HG02759 (cell line): ENCODE measurements at regions not wholly inside any gene's neighbourhood (a gene's known extent, or its start where the extent isn't known, plus 50 kb on each side); places are given as distances from the start of the nearest gene placed in this dataset.

ENCODE experiments used
- ATAC-seq: cut with Tn5 transposase; IDR thresholded peaks from one replicate; pipeline ENCODE4 v1.9.1; 2021; ENCODE audit warnings: mild to moderate bottlenecking, moderate library complexity; ENCODE audit not compliant: unreplicated experiment

DNA sequence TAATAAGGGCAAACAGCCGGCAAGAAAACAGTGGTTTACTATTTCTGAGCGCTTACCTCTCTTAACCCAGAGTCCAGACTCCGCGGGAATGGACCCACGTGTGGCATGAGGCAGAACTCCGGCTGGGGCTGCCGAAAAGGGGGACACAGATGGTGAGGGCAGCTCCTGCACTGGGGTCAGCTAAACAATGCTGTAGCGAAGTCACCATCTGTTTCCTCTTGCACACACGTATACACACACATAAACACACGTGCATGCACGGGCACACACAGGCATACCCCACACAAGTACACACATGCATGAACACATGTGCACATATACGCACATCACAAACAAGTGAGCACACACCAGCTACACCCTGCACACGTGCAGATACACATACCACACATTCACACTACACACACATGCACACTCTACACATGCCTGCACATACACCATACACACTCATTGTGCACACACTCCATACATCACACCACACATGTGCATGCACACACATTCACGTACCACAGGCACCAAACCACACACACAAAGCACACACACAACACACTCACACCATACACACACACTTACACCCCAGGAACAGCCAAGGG is 105.9 kb upstream of the ID2 start:
- no peak for ATAC-seq

DNA sequence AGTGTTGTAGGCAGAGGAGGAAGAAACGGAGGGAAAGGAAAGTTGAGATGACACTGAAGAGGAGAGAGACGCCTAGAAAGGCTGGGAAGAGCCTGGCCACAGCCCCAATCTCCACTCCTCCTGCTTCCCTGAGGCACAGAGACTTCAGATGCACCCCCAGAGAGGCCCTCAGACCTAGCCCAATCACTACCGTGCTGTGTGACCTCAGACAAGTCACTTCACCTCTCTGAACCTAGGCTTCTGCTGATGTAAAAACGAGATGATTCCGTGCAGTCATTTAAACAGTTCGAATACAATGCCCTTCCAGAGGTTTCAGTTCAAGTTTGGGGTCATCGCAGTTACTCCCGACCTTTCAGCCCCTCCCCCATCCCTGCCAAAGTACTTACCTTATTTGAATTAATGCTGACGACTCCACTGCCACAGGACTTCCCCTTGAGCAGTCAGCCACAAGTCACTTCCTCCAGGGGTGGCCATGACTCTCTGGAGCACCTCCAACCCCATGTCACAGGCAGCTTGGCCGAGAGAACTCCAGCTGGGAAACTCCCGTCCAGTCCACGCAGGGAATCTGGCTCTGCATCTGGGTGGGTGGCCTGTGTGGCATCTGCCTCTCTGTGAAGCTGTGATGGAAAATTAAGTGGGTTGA is 105.2 kb upstream of the ID2 start:
- ATAC-seq: peak; percentile 43

DNA sequence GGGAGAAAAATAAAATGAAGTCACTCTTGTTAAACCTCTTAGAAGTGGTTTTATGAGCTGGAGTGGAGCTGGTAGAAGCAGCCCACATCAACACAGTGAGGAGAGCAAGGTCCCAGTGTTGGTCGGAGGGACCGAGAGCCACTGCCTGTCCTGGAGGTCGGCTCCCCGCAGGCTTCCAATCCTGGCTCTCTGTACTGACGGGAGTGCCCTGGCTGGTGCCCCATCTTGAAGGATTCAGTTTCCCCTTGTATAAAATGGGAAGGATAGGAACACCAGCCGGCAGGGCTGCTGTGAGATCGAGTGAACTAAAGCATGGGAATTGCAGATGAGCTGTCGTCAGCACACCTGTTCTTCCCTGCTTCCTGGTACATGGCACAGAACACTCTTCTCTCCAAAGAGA is 104.3 kb upstream of the ID2 start:
- ATAC-seq: no peak

DNA sequence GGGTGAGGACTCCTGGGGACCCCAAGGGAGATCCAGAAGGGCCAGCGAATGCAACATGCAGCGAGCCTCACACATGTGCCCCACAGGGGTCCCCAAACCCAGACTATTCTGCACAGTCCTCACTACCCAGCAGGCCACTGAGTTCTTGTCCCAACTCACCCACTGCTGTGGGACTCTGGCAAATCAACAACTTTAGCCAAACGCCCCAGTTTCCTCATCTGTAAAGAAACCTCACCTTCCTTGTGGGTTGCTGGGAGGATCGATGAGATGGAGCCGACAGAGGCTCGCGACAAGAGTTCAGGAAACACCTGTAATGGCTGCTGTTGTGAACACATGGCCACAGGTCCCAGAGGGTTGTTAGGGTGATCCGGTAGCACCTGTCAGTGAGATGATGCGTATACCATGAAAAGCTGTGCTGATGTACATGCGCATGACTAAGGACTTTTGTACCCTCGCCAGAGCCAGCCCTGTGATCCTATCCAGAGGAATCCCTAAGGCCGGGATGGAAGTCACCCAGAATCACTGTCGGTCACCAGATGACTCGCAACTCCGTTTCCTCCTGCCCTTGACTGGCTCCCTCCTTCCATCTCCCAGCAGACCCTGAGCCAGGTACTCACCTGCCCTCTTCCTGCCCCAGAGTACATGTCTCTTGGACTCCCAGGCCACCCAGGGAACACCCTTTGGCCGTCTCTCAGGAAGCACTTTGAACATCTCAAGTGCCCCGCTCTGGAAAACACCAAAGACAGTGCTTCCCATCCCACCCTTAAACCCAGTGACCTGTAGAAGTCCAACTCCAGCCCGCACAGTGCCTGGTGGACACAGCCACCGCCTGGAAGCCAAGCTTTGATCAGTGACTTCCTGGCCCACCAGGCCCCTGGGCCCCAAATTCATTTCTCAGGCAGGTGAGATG is 103.3 kb upstream of the ID2 start:
- no peak for ATAC-seq

DNA sequence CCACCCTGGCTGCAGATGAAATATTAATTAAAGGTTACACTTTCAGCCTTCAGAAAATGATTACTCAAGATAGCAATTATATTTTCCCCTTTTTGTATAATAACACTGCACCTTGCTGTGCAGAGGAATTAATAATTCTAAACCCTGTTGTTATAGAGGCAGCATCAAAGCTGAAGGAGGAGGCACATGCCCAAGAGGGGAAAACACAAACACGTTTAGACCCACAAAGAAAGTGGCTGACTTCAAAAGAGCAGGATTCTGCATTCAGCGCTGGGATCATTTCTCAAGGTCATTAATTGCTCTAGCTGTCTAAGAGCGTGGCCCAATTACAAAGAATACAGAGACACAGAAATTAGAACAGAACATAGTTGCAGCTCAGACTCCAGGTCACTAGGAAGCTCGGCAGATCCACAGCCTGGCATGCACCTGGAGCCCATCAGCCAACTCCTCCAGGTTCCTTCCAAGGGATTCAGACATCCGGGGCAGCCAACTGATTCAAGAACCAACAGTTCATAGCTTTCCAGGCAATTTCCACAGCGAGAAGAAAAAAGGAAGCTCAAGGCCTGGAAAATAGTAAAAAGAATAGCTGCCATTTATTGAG is 102.3 kb upstream of the ID2 start:
- ATAC-seq: no peak

DNA sequence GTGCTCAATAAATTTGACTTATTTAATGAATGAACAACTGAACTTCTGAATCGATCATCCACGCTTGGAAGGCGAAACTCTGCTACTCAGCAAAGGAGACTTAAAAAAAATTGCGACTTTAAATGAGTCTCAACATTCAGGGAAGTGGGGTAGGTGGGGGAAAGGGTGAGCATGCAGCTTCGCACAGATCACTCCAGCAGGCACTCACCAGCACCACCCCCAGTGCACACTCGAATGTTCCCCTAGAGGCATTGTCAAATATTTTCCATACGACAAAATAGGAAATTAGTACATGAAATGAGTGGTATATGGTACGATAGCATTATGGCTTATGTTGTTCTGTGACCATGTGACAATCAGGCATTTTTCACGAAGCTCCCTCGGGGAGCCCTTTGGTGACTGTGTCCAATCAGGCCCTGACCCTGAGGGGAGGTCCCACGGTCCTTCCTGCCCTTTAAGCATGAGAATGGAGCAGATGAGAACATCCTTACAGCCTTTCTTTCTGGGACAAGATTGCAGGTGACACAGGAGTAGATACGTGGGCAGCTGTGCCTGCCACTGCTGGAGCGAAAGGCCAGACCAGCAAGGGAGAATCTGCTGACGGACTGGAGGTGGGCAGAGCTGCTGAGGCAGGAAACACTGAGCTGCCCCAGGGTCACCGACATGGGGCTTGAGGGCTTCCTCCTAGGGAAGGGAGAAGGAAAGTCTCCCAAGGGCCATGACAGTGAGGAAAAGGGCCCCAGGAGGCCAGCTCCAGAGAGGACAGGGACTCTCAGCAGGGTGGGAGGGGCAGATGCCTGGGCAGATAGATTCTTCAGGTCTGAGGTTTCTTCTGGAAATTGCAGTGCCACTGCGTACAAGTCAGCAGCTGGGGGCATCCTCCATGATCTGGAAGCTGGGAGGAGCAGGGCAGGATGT is 101.3 kb upstream of the ID2 start:
- no peak for ATAC-seq

DNA sequence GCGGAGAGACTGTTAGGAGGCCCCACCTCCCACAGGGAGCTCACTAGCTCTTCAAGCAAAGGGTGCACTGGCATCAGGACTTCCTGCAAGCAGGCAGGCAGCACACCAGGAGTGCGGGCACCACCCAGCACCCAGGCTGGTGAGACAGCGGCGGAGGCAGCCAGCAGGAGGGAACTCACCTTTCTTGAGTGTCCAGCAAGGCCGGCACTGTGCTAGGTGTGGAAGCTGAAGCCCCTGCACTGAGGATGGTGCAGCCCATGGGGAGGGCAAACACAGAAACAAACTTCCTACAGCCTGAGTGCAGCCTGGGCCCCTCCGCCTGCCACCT is 100.7 kb upstream of the ID2 start:
- no peak for ATAC-seq

DNA sequence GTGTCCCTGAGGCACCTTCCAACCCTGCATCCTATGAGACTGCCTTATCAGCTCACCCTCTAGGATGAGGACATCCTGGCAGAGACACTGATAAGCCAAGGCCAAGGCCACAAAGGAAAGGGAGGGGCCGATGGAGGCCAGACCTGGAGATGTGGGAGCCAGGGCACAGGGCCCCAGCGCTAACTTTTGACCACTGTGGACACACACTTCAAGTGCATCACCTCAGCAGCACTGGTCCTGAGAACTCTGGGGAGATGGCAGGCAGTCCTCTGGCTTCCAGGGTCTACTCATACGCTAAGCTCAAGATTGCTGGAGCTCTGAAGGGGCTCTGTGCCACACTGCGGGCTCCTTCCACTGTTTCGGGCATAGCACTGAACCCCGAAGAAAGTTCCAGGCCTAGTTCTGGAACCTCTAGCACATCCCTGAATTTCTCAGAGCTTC is 100.2 kb upstream of the ID2 start:
- ATAC-seq: no peak

DNA sequence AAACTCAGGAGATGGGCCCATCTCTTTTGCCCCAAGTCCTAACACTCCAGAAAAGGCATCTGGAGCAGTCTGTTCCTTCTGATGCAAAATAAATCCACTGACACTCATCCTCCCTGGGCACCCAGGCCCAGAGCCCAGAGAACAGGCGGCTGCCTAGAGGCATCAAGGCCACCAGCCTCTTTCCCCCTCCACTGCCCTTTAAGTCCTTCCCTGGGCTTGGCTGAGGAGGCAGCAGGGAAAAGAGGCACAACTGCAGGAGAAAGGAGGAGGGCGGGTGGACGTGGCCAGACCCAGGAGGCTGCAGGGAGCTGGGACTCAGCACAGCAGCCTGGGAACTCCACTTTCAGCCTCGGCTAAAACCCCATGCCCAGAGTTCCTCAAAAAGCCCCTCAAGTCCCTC is 99.7 kb upstream of the ID2 start:
- ATAC-seq: no peak

DNA sequence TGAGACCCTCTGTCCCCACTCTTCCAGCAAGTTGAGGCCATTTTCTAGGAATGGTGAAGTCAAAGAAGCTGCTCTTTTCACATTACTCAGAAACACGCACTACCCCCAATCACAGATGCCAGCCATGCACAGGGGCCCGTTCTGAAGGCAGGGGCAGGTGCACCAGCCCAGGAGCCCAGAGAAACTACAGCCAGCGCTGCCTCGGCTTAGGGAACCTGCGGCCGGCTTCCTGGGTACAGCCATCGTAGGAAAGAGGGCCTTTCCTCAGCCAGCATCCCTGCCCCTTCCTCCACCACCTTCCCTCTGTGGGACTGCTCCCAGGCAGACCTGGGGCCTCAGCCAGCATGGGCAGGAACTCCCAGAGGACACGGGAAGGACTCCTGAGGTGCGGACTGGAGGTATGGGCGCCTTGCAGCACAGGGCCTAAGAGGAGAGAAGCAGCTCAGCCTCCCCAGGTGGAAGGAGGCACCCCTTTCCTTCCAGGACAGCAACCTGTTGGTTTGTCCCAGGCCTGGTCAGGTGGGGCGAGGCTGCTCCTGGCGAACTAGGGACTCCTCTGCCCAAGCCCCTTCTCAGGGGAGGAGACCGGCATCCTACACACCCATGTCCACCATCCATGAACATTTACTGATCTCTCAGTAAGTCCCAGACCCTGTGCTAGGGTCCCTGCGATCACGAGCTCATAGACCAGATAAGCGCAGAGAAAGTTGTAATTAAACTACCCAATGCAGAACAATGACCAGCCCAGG is 99.0 kb upstream of the ID2 start:
- ATAC-seq: no peak

DNA sequence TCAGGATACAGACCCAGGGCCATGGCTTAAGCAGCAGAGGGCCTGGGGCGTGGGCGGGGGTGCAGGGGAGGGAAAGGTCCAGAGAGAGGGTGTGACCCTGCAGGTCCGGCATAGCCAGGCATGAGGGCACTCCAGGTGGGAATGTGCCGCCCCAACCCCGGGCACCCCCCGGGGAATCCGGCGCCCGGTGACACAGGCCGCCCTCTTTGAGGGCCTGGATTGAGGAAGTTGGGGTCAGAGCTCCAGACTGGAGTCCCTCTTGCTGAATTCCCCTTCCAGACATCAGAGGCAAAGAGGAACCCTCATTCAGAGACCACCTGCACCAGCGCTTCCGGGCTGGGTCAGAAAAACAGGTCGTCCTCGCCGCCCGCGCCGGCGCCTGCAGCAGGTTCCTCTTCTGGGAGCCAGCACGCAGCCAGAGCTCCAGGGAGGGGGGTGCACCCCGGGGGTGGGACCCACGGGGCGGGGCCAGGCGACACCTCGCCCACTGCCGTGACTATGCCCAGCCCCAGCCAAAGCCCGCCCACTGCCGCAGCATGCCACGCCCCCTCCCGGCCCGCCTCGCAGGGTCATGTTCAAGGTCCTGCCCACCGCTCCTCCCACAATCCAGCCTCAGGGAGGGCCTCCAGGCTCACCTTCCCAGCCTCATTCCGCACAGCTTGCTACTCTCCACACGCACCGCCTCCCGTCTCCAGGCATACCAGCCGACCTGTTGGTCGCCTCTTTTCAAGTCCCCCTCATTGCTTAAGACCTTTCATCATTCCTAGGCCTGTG is 98.3 kb upstream of the ID2 start:
- peak; percentile 86 for ATAC-seq

DNA sequence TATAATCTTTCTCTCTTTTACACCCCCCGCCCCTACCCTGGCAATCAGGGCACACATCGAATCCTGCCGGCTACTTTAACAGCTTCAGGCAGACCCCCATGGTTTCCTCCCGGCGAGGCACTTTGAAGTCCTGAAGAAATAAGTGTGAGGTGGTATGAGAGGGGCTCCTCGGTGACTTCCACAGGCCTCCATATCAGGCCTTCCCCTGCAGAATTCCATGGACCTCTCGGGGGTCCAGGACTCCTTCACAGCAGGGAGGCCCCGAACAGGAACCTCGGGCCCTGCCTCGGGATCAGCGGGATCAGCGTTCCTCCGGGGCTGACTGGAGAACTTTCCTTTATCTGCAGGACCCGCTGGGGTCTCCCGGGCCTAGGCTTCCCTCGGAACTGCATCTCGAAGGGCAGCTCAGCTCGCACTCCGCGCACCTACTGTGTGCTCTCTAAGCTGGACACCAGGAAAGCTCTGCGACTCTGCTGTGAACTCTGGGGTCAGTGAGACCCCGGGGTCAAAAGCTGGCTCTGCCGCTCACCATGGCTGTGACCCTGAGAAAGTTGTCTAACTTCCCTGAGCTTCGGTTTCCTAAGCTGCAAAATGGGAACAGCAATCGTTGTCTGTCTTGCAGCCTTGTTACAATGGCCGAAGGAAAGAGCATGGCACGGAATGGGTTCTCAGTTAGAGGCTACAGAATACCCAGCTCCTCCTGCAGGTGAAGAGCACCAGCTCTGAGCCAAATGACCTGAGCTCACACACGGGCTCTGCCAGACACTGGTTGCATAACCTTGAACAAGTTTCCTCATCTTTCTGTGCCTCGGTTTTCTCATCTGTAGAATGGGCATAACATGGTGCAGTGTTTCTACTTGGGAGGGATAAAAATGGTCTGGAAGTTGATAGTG is 97.4 kb upstream of the ID2 start:
- no peak for ATAC-seq

DNA sequence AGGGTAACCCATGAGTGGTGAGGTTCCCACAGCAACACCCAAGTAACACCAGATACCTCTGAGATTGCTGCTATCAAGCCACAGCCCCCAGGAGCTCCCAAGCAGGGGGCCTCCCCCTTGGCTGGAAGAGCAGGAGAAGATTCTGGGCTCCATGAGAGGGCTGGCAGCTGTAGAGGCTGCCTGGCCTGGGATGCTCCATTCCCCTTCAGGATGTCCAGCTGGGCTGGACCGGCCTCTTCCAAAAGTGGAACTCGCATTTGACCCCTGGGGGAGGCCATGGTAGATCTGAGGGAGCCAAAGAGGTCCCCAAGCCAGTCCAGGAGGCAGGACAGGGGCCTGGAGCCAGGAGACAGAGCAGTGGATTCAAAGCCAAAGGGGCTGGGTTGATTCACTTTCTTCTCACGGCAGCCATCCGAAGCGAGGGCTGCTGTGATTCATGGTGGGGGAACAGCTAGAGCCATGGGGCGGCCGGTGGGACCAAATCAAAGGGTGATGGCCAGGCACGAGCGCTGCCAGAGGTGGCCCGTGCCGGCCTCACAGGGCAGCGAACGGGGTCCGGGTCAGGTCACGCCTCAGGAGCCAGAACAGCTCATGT is 95.3 kb upstream of the ID2 start:
- no peak for ATAC-seq

DNA sequence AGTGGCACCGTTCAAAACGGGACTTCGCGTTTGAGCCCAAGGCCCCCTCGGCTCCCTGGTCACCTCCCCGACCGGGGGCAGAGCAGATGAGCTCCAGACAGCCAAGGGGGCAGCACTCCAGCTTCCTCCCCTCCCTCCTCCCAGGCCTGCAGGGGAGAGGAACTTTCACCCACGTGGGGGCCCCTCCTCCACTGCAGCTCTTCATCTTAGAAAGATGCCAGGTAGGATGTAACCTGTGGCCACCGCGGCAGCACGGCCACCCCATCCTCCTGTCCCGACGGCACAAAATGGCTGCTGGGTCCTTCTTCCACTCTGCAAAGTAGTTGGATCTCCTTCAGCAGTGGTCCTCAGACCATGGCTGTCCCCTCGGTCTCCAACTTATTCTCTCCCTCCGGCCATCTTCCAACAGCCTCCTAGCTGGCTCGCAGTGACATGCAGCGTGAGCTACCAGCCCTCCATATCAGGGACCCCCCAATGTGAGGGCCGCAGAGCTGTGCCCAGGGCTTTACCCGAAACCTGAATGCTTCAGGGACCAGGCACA is 94.5 kb upstream of the ID2 start:
- ATAC-seq: no peak

DNA sequence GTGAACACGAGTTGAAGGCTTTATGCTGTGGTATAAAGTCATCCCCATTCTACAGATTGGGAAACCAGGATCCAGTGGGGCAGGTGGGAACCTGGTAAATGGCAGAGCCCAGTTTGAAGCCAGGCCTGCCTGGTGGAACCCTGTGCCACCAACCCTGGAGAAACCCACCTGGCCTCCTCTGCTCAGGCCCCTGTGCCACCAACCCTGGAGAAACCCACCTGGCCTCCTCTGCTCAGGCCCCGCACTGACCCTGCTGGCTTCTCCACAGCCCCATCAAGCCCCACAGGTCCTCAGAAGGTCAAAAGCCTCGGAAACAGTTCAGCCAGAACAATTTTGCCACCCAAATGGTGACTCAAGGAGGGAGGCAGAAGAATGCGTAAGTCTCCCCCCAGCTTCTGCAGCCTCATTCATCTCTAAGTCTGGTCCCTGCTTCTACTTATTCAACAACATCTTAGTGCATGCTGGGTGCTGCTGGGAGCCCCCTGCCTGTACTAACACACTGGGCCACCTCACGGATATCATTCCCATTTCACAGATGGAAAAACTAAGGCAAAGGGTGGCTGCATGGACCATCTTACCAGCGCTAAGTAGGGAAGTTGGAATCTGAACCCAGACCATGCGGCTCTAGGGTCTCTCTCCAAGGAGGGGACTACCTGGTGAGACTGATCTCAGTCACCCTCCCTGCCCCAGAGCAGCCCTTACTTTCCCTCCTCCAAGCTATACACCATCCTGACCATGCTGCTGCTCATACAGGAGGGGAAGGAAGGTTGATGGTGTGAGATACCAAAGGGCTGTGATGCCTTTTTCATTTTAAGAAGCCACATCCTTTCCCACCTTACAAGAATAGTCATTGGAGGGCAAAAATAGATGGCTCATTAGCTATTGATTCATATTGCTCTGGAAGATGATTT is 93.7 kb upstream of the ID2 start:
- no peak for ATAC-seq

DNA sequence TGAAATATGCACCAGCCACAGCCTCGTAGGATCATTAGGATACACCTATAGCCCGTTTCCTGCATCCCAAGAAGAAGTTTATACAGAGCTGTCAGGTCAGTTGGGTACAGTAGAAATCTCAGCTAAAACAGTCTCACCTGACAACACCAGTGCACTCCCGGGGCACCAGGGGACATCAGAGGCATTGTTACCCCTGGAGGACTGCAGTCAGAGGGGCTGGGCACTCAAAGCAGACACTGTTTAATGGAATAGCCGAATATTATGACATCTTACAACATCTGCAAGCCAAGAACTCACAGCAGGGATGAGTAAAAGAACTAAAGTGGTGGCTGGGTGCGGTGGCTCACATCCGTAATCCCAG is 93.0 kb upstream of the ID2 start:
- no peak for ATAC-seq

DNA sequence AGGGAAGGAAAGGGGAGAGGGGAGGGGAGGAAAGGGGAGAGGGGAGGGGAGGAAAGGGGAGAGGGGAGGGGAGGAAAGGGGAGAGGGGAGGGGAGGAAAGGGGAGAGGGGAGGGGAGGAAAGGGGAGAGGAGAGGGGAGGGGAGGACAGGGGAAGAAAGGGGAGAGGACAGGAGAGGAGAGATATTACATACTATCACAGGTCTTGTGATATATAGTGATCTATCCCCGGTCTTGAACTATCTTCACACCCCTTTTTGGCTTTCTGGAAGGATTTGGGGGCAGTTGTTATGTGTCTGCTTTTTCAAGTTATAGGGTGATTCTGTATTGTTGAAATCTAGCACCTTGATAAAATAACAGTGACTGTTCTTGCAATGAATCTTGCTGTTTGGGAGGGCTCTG is 92.1 kb upstream of the ID2 start:
- ATAC-seq: no peak
